Smooth muscle cell (in vitro differentiated cells): ENCODE measurements at regions not wholly inside any gene's neighbourhood (a gene's known extent, or its start where the extent isn't known, plus 50 kb on each side); places are given as distances from the start of the nearest gene placed in this dataset.

Experiments used
- DNase-seq: peaks from one replicate; lab custom pipeline; 2025; ENCODE audit not compliant: unreplicated experiment; lab: John Stamatoyannopoulos, UW
- H2AFZ ChIP-seq: fragments of 200-600 bp; sonication (generic); 2 replicates; pipeline ENCODE4 v1.6.0; 2016; ENCODE audit warnings: antibody characterized with exemption, low read depth, mild to moderate bottlenecking
- H3F3A ChIP-seq: fragments of 200-600 bp; sonication (generic); 2 replicates; pipeline ENCODE4 v1.6.0; 2017; ENCODE audit warnings: antibody characterized with exemption, low read depth
- H3K27ac ChIP-seq: fragments of 200-600 bp; sonication (generic); 2 replicates; pipeline ENCODE4 v1.5.1; 2016; ENCODE audit warnings: low read depth, mild to moderate bottlenecking
- H3K27me3 ChIP-seq: fragments of 200-600 bp; sonication (generic); 2 replicates; pipeline ENCODE4 v1.6.1; 2016; ENCODE audit warnings: low read depth, mild to moderate bottlenecking
- H3K36me3 ChIP-seq: fragments of 200-600 bp; sonication (generic); 2 replicates; pipeline ENCODE4 v1.5.1; 2016; ENCODE audit warnings: low read depth
- H3K4me1 ChIP-seq: fragments of 200-600 bp; sonication (generic); 2 replicates; pipeline ENCODE4 v1.5.1; 2016; ENCODE audit warnings: low read depth
- H3K4me2 ChIP-seq: fragments of 200-600 bp; sonication (generic); 2 replicates; pipeline ENCODE4 v1.6.0; 2016; ENCODE audit warnings: mild to moderate bottlenecking
- H3K4me3 ChIP-seq: fragments of 200-600 bp; sonication (generic); 2 replicates; pipeline ENCODE4 v1.5.1; 2016; ENCODE audit warnings: mild to moderate bottlenecking
- H3K79me2 ChIP-seq: fragments of 200-600 bp; sonication (generic); 2 replicates; pipeline ENCODE4 v1.6.0; 2016; ENCODE audit warnings: low read depth, mild to moderate bottlenecking
- H3K9ac ChIP-seq: fragments of 200-600 bp; sonication (generic); 2 replicates; pipeline ENCODE4 v1.6.0; 2016; ENCODE audit warnings: low read depth
- H3K9me3 ChIP-seq: fragments of 200-600 bp; sonication (generic); replicated peaks from 2 replicates; pipeline ENCODE4 v1.5.1; 2016; ENCODE audit warnings: low read depth
- H4K20me1 ChIP-seq: fragments of 200-600 bp; sonication (generic); 2 replicates; pipeline ENCODE4 v1.6.0; 2016; ENCODE audit warnings: low read depth
- WGBS: methylation state at CpG from one replicate; pipeline ENCODE4 v1.1.7; 2016; ENCODE audit warnings: low lambda C conversion rate; 5-methylcytosine and 5-hydroxymethylcytosine counted together
- TF ChIP-seq, protein P1 (sequence below): fragments of 200-600 bp; sonication (generic); IDR thresholded peaks from 2 replicates; pipeline ENCODE4 v1.5.1; 2017; ENCODE audit warnings: borderline replicate concordance, mild to moderate bottlenecking, antibody characterized with exemption; ENCODE audit not compliant: insufficient read depth, poor library complexity, severe bottlenecking

DNA sequence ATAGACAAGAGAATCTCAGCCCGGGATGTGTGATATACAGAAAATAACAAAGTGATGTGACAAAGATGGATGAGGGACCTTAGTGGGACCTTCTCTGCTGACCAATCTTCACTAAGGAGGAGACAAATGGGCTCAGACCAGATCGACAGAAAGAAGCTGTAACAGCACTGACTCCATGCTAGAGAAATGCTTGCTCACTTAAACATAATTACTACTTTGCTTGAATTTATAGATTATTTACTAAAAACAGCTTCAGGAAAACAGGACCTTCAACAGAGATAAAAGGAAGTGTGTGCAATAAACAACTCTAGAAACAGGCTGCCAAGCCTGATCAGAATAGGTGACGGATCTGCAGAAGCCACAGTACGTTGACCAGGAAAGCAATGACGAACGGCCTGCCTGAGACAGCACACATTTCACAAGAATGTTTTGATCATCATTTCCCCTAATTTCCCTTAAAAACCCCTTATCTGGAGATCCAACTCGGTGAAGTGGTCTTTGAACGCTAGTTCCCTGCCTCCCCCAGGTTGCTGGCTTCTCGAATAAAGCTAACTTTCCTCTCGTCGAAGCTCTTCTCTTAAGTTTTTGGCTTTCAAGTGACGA is 98.4 kb upstream of the STEAP1B start:
- no peaks in the 10 kb centered on the region for H3K9me3 ChIP-seq

DNA sequence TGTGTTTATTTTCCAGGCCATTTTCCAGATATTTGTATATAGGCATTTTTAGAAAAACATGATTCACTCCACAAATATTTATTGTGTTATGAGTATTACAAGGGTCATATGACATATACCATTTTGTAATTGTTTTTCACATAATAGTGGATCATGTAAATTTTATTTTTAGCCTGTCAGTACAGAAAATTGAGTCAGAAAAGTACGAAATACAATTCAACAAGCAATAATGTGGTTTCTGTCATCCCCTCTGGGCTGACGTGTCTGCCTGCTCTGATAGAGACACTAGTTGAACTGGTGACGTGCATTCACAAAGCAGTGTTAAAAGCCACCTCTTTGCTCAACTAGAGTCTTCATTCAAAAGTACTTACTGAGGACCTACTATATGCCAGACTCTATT is 97.9 kb upstream of the STEAP1B start:
- Histone ChIP-seq H3F3A (no peaks in the 10 kb centered on the region), H3K4me3 (no peak overlapping the region), H3K27ac (no peak overlapping the region), H3K79me2 (no peaks in the 10 kb centered on the region), H3K9ac (no peak overlapping the region), H3K4me2 (no peak overlapping the region), H4K20me1 (no peaks in the 10 kb centered on the region), H3K27me3 (no peaks in the 10 kb centered on the region), H3K4me1 (no peaks in the 10 kb centered on the region), H3K36me3 (no peaks in the 10 kb centered on the region), H3K9me3 (no peaks in the 10 kb centered on the region), H2AFZ (peak overlapping the region; percentile 6)
- 42% methylated on average over 3 of the region's 3 CpGs for WGBS
- TF ChIP-seq, protein P1, sequence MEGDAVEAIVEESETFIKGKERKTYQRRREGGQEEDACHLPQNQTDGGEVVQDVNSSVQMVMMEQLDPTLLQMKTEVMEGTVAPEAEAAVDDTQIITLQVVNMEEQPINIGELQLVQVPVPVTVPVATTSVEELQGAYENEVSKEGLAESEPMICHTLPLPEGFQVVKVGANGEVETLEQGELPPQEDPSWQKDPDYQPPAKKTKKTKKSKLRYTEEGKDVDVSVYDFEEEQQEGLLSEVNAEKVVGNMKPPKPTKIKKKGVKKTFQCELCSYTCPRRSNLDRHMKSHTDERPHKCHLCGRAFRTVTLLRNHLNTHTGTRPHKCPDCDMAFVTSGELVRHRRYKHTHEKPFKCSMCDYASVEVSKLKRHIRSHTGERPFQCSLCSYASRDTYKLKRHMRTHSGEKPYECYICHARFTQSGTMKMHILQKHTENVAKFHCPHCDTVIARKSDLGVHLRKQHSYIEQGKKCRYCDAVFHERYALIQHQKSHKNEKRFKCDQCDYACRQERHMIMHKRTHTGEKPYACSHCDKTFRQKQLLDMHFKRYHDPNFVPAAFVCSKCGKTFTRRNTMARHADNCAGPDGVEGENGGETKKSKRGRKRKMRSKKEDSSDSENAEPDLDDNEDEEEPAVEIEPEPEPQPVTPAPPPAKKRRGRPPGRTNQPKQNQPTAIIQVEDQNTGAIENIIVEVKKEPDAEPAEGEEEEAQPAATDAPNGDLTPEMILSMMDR: no peak
- DNase-seq: no peak

More for the DNA sequence above, 98.4 kb upstream of the STEAP1B start:
- H3K79me2 ChIP-seq: no peaks in the 10 kb centered on the region
- no peak for DNase-seq
- no peaks in the 10 kb centered on the region for H3K4me1 ChIP-seq
- no peak overlapping the region for H3K9ac ChIP-seq
- H4K20me1 ChIP-seq: no peaks in the 10 kb centered on the region
- no peak overlapping the region for H3K27ac ChIP-seq
- H3K4me2 ChIP-seq: no peak overlapping the region
- no peak overlapping the region for H3K4me3 ChIP-seq
- TF ChIP-seq, protein P1: no peak
- peak overlapping the region; percentile 6 for H2AFZ ChIP-seq
- no peaks in the 10 kb centered on the region for H3K36me3 ChIP-seq
- no peaks in the 10 kb centered on the region for H3K27me3 ChIP-seq
- WGBS: 66% methylated on average over 12 of the region's 12 CpGs
- H3F3A ChIP-seq: no peaks in the 10 kb centered on the region

DNA sequence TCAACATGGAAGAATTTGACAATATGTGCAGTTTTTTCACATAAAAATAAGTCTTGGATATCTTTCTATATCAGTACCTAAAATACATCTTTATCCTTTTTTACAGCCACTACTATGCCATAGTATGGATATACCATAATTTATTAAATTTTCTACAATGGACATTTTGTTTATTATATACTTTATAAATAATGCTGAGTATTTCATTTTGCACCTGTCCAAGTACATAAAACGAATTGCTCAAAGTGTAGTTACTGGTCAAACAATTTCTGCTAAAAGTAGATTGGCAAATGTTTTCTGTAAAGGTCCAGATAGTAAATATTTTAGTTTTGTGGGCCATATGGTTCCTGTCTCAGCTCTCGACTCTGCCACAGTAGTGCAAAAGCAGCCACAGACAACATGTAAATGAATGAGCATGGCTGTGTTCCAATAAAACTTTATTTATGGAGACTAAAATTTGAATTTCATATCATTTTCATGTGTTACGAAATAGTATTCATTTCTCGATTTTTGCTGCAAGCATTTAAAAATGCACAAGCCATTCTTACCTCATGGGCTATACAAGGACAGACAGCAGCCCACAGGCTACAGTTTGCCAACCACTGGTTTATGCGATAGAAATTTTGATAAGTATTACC is 96.9 kb upstream of the STEAP1B start:
- H3K4me1 ChIP-seq: no peaks in the 10 kb centered on the region
- no peak overlapping the region for H2AFZ ChIP-seq
- H3K4me3 ChIP-seq: no peak overlapping the region
- no peak overlapping the region for H3K9ac ChIP-seq
- DNase-seq: no peak
- H4K20me1 ChIP-seq: no peaks in the 10 kb centered on the region
- H3K9me3 ChIP-seq: no peaks in the 10 kb centered on the region
- TF ChIP-seq, protein P1: no peak
- H3K27me3 ChIP-seq: no peaks in the 10 kb centered on the region
- no peak overlapping the region for H3K27ac ChIP-seq
- no peaks in the 10 kb centered on the region for H3F3A ChIP-seq
- H3K79me2 ChIP-seq: no peaks in the 10 kb centered on the region
- H3K4me2 ChIP-seq: no peak overlapping the region
- no peaks in the 10 kb centered on the region for H3K36me3 ChIP-seq
- 94% methylated on average over 5 of the region's 5 CpGs for WGBS

DNA sequence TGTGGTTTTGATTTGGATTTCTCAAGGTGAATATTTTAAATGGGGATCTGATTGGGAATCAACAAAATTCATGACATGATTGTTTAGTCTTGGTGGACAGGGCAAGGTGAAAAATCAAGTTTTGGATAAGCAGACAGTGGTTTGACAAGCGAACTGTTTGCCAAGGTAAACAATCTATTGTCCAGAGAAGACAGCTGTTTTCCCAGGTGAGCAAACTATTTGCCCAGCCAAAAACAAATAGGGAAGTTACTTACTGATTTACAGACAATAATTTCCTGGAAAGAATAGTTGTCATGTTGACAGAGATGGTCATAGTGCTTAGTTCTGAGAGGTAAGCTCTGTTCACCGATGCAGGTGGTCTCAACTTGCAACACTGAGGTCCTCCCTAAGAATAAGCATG is 94.0 kb upstream of the STEAP1B start:
- H3K4me3 ChIP-seq: no peak overlapping the region
- no peaks in the 10 kb centered on the region for H3K9me3 ChIP-seq
- TF ChIP-seq, protein P1: no peak
- H3K79me2 ChIP-seq: no peaks in the 10 kb centered on the region
- no peak for DNase-seq
- no peak overlapping the region for H3K4me2 ChIP-seq
- H2AFZ ChIP-seq: no peak overlapping the region
- 93% methylated on average over 2 of the region's 2 CpGs for WGBS
- no peaks in the 10 kb centered on the region for H3F3A ChIP-seq
- H4K20me1 ChIP-seq: no peaks in the 10 kb centered on the region
- H3K27ac ChIP-seq: no peak overlapping the region
- H3K36me3 ChIP-seq: no peaks in the 10 kb centered on the region
- H3K4me1 ChIP-seq: peaks cover 10% of the 10 kb centered on the region
- H3K9ac ChIP-seq: no peak overlapping the region
- no peaks in the 10 kb centered on the region for H3K27me3 ChIP-seq
